ENCODE measurements at regions not wholly inside any gene's neighbourhood (a gene's known extent, or its start where the extent isn't known, plus 50 kb on each side); places are given as distances from the start of the nearest gene placed in this dataset.

DNA sequence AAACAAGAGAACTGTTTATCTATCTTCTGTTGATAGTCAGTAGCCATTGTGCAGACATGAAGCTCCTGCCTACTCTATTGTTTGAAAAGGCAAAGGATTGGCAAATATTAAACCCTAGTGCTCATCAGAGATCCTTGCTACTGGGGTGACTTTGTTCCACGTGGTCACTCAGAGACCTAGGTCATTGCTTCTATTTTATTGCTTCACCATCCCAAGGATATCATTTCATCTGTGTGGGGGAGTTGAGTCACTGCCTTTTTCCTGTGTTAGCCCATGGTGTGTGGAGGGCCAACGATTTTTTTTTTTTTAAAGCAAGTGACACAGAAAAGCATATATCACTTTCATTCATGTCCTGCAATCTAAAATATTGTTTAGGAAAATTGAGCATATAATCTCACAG is 254.1 kb upstream of the RXFP2 start:
- Histone ChIP-seq H3K27me3 (ENCODE audit: control insufficient read depth, insufficient read depth, low read length) (no peaks in the 10 kb centered on the region), H3K4me1 (ENCODE audit: control insufficient read depth, insufficient read depth, low read length) (no peaks in the 10 kb centered on the region), H3K9me3 (ENCODE audit: control insufficient read depth, insufficient read depth, low read length) (no peaks in the 10 kb centered on the region), H3K36me3 (ENCODE audit: control insufficient read depth, insufficient read depth, low read length) (no peaks in the 10 kb centered on the region), H3K9ac (ENCODE audit: low read depth, low read length) (no peak overlapping the region), H3K4me3 (ENCODE audit: low read depth, low read length) (no peak overlapping the region)

DNA sequence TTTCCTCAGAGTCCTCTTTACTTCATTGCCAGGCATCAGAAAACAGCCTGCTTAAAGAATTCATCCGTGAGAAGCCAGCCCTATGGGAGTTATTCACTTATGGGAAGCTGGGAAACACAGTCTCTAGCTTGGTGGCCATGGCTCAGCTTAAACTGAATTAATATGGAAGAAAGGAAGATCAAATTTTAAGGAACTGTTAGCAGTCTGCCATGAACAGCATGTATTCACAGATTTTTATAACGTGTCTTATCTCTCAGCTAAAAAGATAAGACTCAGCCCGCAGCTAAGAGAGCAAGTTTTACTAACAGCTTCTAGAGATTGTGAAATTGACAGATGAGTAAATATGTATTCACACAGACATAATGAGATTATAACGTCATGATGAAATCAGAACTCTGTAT is 253.7 kb upstream of the RXFP2 start:
- Histone ChIP-seq H3K4me3 (ENCODE audit: low read depth, low read length) (no peak overlapping the region), H3K27me3 (ENCODE audit: control insufficient read depth, insufficient read depth, low read length) (no peaks in the 10 kb centered on the region), H3K4me1 (ENCODE audit: control insufficient read depth, insufficient read depth, low read length) (no peaks in the 10 kb centered on the region), H3K9me3 (ENCODE audit: control insufficient read depth, insufficient read depth, low read length) (no peaks in the 10 kb centered on the region), H3K36me3 (ENCODE audit: control insufficient read depth, insufficient read depth, low read length) (no peaks in the 10 kb centered on the region), H3K9ac (ENCODE audit: low read depth, low read length) (no peak overlapping the region)

DNA sequence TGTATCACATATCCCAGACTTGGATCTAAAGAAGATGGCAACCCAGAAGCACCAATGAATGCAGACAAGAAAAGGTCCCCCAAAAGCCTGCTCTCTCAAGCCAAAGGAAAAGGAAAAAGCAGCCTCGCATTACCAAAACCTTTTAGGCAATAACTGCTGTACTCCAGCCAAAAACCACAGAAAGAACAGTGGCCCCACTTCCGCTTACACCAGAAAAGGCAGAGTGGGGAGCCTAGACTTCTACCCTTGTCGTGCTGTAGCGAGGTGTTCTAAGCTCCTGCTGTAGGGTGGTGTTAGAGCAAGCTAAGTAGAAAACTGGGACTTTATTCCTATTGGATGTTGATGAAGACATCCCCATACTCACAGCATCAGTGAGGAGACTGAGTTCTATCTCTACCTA is 244.0 kb upstream of the RXFP2 start:
- no peaks in the 10 kb centered on the region for H3K9me3 ChIP-seq (ENCODE audit: control insufficient read depth, insufficient read depth, low read length)
- H3K27me3 ChIP-seq (ENCODE audit: control insufficient read depth, insufficient read depth, low read length) = no peaks in the 10 kb centered on the region
- no peak overlapping the region for H3K4me3 ChIP-seq (ENCODE audit: low read depth, low read length)
- no peak overlapping the region for H3K9ac ChIP-seq (ENCODE audit: low read depth, low read length)
- H3K4me1 ChIP-seq (ENCODE audit: control insufficient read depth, insufficient read depth, low read length) = no peaks in the 10 kb centered on the region
- H3K36me3 ChIP-seq (ENCODE audit: control insufficient read depth, insufficient read depth, low read length) = no peaks in the 10 kb centered on the region

DNA sequence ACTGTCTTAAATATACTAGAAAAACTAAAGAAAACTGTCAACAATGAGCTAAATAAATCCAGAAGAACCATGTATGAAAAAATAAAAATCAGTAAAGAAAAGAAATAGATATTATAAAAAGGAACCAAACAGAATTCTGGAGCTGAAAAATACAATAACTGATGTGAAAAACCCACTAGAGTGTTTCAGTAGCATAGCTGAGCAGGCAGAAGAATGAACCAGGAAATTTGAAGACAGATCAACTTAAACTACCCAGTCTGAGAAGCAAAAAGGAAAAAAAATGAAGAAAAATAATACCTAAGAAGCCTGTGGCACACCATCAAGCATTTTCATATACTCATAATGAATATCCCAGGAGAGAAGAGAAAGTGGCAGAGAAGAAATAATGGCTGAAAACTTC is 240.1 kb upstream of the RXFP2 start:
- Histone ChIP-seq H3K9me3 (ENCODE audit: control insufficient read depth, insufficient read depth, low read length) (no peaks in the 10 kb centered on the region), H3K36me3 (ENCODE audit: control insufficient read depth, insufficient read depth, low read length) (no peaks in the 10 kb centered on the region), H3K4me3 (ENCODE audit: low read depth, low read length) (no peak overlapping the region), H3K9ac (ENCODE audit: low read depth, low read length) (no peak overlapping the region), H3K4me1 (ENCODE audit: control insufficient read depth, insufficient read depth, low read length) (no peaks in the 10 kb centered on the region), H3K27me3 (ENCODE audit: control insufficient read depth, insufficient read depth, low read length) (no peaks in the 10 kb centered on the region)

DNA sequence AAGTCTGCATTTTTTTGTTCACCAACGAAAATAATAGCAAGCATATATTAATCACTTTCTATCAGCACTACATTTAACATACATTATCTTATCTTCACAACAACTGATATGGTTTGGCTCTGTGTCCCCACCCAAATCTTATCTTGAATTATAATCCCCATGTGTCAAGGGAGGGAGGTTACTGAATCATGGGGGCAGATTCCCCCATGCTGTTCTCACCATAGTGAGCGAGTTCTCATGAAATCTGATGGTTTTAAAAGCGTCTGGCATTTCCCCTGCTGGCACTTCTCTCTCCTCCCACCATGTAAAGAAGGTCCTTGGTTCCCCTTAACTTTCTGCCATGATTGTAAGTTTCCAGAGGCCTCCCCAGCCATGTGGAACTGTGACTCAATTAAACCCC is 235.7 kb upstream of the RXFP2 start:
- H3K9ac ChIP-seq (ENCODE audit: low read depth, low read length) = no peak overlapping the region
- no peaks in the 10 kb centered on the region for H3K4me1 ChIP-seq (ENCODE audit: control insufficient read depth, insufficient read depth, low read length)
- H3K9me3 ChIP-seq (ENCODE audit: control insufficient read depth, insufficient read depth, low read length) = no peaks in the 10 kb centered on the region
- H3K36me3 ChIP-seq (ENCODE audit: control insufficient read depth, insufficient read depth, low read length) = no peaks in the 10 kb centered on the region
- H3K4me3 ChIP-seq (ENCODE audit: low read depth, low read length) = no peak overlapping the region
- no peaks in the 10 kb centered on the region for H3K27me3 ChIP-seq (ENCODE audit: control insufficient read depth, insufficient read depth, low read length)

DNA sequence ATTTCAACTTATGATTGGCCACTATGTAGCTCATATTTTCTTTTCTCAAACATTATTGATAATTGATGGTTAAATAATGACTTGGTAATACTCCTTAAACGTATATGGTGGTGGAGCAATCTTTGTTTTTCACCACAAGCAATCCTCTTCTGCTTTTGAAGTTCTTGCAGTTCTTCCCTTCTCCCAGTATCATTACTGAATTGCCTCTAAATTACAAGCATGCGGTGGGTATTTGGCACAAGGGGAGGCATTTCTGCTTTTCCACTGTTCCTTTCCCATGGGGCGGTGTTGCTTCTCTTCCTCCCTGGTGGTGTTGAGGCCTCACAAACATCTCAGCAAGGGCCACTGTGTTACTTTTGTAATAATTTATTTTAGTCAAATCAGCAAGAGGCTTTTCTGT is 234.4 kb upstream of the RXFP2 start:
- no peaks in the 10 kb centered on the region for H3K9me3 ChIP-seq (ENCODE audit: control insufficient read depth, insufficient read depth, low read length)
- H3K36me3 ChIP-seq (ENCODE audit: control insufficient read depth, insufficient read depth, low read length) = no peaks in the 10 kb centered on the region
- no peaks in the 10 kb centered on the region for H3K4me1 ChIP-seq (ENCODE audit: control insufficient read depth, insufficient read depth, low read length)
- H3K27me3 ChIP-seq (ENCODE audit: control insufficient read depth, insufficient read depth, low read length) = no peaks in the 10 kb centered on the region
- H3K9ac ChIP-seq (ENCODE audit: low read depth, low read length) = no peak overlapping the region
- no peak overlapping the region for H3K4me3 ChIP-seq (ENCODE audit: low read depth, low read length)

DNA sequence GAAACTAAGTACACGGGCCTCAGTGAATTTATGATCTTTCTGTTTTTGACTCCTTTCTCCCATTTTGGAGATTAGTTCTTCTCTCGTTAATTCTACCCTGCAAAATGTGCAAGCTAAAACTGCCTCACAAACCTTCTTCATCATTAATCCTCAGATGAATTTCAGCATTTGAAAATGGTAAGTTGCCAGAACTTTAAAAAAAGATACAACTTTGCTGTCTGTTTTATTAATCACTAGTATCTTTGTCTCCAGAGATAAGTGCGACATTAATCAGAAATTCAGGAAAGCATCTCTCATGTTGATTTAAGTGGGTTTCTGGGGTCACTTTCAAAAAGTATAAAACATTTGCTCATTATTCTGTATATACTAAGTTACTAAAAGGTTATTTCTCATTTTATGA is 227.0 kb upstream of the RXFP2 start:
- H3K4me1 ChIP-seq (ENCODE audit: control insufficient read depth, insufficient read depth, low read length) = peaks cover 4% of the 10 kb centered on the region
- no peak overlapping the region for H3K9ac ChIP-seq (ENCODE audit: low read depth, low read length)
- H3K27me3 ChIP-seq (ENCODE audit: control insufficient read depth, insufficient read depth, low read length) = no peaks in the 10 kb centered on the region
- no peaks in the 10 kb centered on the region for H3K9me3 ChIP-seq (ENCODE audit: control insufficient read depth, insufficient read depth, low read length)
- no peaks in the 10 kb centered on the region for H3K36me3 ChIP-seq (ENCODE audit: control insufficient read depth, insufficient read depth, low read length)
- H3K4me3 ChIP-seq (ENCODE audit: low read depth, low read length) = no peak overlapping the region

DNA sequence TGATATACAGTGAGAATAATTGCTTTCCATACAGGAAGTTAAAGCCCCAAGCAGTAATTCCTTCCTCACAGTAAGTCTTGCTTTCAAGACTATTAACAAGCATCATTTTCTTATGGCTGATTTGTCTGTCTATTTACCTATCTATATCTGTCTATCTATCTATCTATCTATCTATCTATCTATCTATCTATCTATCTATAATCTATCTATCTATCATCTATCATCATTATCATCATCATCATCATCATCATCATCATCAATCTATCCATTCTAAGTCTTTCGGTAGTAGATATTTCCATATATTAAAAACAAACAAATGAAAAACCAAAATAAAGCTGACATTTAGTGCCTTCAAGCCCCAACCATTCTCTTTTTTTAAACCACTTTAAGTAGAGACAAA is 224.4 kb upstream of the RXFP2 start:
- H3K4me1 ChIP-seq (ENCODE audit: control insufficient read depth, insufficient read depth, low read length) = peaks cover 4% of the 10 kb centered on the region
- H3K36me3 ChIP-seq (ENCODE audit: control insufficient read depth, insufficient read depth, low read length) = no peaks in the 10 kb centered on the region
- no peaks in the 10 kb centered on the region for H3K27me3 ChIP-seq (ENCODE audit: control insufficient read depth, insufficient read depth, low read length)
- no peak overlapping the region for H3K9ac ChIP-seq (ENCODE audit: low read depth, low read length)
- H3K4me3 ChIP-seq (ENCODE audit: low read depth, low read length) = no peak overlapping the region
- H3K9me3 ChIP-seq (ENCODE audit: control insufficient read depth, insufficient read depth, low read length) = no peaks in the 10 kb centered on the region

DNA sequence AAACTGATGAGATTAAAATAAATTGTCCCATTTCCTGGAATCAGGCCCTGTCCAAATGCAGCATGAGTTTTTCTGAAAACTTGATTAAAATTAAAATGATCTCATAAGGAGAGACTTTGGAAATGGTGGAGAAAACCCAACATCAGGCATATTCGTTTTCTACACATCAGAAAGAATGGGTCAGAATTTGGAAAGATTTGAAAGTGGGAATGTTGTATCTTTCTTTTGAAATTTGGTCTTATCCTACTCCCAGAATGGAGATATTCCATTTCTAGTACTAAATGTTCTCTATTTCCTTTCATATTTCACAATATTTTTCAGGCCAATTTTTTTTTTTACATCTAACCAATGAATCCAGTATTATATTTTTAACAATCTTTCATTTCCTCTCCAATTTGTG is 223.9 kb upstream of the RXFP2 start:
- Histone ChIP-seq H3K9me3 (ENCODE audit: control insufficient read depth, insufficient read depth, low read length) (no peaks in the 10 kb centered on the region), H3K9ac (ENCODE audit: low read depth, low read length) (no peak overlapping the region), H3K4me1 (ENCODE audit: control insufficient read depth, insufficient read depth, low read length) (peaks cover 4% of the 10 kb centered on the region), H3K36me3 (ENCODE audit: control insufficient read depth, insufficient read depth, low read length) (no peaks in the 10 kb centered on the region), H3K27me3 (ENCODE audit: control insufficient read depth, insufficient read depth, low read length) (no peaks in the 10 kb centered on the region), H3K4me3 (ENCODE audit: low read depth, low read length) (no peak overlapping the region)

DNA sequence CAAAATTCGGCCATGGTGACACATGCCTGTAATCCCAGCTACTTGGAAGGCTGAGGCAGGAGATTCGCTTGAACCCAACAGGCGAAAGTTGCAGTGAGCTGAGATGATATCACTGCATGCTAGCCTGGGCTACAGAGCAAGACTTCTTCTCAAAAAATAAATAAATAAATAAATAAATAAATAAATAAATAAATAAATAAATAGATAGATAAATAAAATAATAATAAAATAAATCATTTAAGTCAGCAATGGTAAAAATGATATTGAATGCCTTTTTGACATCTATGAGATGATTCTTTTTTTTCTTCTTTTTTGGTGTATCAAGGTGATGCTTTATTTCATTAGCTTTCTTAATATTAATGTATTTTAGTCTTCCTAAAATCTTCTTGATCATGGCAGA is 221.7 kb upstream of the RXFP2 start:
- Histone ChIP-seq H3K9me3 (ENCODE audit: control insufficient read depth, insufficient read depth, low read length) (no peaks in the 10 kb centered on the region), H3K27me3 (ENCODE audit: control insufficient read depth, insufficient read depth, low read length) (no peaks in the 10 kb centered on the region), H3K4me3 (ENCODE audit: low read depth, low read length) (no peak overlapping the region), H3K36me3 (ENCODE audit: control insufficient read depth, insufficient read depth, low read length) (no peaks in the 10 kb centered on the region), H3K9ac (ENCODE audit: low read depth, low read length) (no peak overlapping the region), H3K4me1 (ENCODE audit: control insufficient read depth, insufficient read depth, low read length) (peaks cover 4% of the 10 kb centered on the region)

DNA sequence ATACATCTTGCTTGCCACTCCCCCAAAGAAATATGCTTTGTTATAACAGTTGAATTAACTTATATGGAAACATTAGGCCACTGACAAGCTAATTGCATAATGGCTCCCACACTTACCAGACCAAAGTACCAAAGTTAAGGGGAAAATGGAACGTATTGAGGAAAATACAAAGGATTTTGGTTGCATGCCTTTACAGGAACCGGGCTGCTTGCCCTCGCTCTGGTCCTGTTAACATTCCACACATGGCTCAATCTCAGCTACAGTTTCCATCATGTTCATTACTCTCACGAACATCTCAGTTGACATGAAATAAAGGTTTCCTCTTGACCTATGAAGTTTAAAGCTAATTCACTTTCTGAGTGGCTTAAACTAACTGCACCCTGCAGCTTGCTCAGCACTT is 220.7 kb upstream of the RXFP2 start:
- Histone ChIP-seq H3K9ac (ENCODE audit: low read depth, low read length) (no peak overlapping the region), H3K4me1 (ENCODE audit: control insufficient read depth, insufficient read depth, low read length) (no peaks in the 10 kb centered on the region), H3K27me3 (ENCODE audit: control insufficient read depth, insufficient read depth, low read length) (no peaks in the 10 kb centered on the region), H3K4me3 (ENCODE audit: low read depth, low read length) (no peak overlapping the region), H3K9me3 (ENCODE audit: control insufficient read depth, insufficient read depth, low read length) (no peaks in the 10 kb centered on the region), H3K36me3 (ENCODE audit: control insufficient read depth, insufficient read depth, low read length) (no peaks in the 10 kb centered on the region)

DNA sequence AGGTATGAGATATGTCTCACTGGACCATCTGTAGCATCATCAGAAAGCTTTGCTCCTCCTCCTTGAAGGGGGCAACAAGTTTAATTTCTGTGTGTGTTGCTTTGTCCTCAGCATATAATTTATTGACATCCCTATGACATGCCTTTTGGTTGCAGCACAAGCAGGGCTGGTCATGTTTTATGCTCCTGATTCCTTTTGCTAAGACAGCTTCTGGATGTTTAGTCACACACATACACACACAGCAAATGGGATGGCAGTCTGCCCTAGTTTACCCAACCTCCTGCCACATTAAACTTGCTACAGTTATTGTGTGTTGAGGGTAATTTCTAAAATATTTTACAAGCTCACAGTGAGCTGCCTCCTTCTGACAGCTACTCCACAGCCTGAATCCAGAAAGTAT is 217.9 kb upstream of the RXFP2 start:
- H3K9me3 ChIP-seq (ENCODE audit: control insufficient read depth, insufficient read depth, low read length) = no peaks in the 10 kb centered on the region
- H3K4me3 ChIP-seq (ENCODE audit: low read depth, low read length) = no peak overlapping the region
- H3K27me3 ChIP-seq (ENCODE audit: control insufficient read depth, insufficient read depth, low read length) = no peaks in the 10 kb centered on the region
- H3K4me1 ChIP-seq (ENCODE audit: control insufficient read depth, insufficient read depth, low read length) = no peaks in the 10 kb centered on the region
- H3K36me3 ChIP-seq (ENCODE audit: control insufficient read depth, insufficient read depth, low read length) = no peaks in the 10 kb centered on the region
- H3K9ac ChIP-seq (ENCODE audit: low read depth, low read length) = no peak overlapping the region

DNA sequence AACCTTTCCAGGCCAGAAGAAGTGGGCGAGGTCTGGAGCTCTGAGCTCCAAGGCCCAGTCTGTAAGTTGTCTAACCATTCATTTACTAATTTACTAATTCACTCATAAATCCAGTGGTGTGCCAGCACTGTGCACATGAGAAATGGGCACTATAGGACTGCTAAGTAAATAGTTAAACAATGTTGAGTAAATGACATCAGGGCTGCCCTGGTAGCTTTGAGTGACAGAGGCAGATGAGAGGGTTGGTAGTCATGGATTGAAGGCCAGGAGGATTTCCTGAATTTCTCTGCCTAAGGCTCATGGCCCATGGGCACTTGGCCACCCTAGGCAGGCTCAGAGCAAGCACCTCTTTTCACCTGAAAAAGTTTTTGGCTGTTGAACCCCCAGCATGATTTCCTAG is 216.9 kb upstream of the RXFP2 start:
- Histone ChIP-seq H3K4me3 (ENCODE audit: low read depth, low read length) (no peak overlapping the region), H3K9ac (ENCODE audit: low read depth, low read length) (no peak overlapping the region), H3K9me3 (ENCODE audit: control insufficient read depth, insufficient read depth, low read length) (no peaks in the 10 kb centered on the region), H3K36me3 (ENCODE audit: control insufficient read depth, insufficient read depth, low read length) (no peaks in the 10 kb centered on the region), H3K4me1 (ENCODE audit: control insufficient read depth, insufficient read depth, low read length) (no peaks in the 10 kb centered on the region), H3K27me3 (ENCODE audit: control insufficient read depth, insufficient read depth, low read length) (no peaks in the 10 kb centered on the region)
